GM10266 (cell line): ENCODE measurements at regions not wholly inside any gene's neighbourhood (a gene's known extent, or its start where the extent isn't known, plus 50 kb on each side); places are given as distances from the start of the nearest gene placed in this dataset.

Experiments
- DNase-seq: peaks from one replicate; pipeline ENCODE4 v3.0.0; 2012; ENCODE audit errors: extremely low spot score
- CTCF ChIP-seq: IDR thresholded peaks from 2 replicates; pipeline ENCODE4 v1.5.1; 2012; ENCODE audit warnings: mild to moderate bottlenecking, low read depth; ENCODE audit not compliant: control insufficient read depth, insufficient read depth; ENCODE audit errors: missing control alignments

- no peak for DNase-seq
- no peak for TF ChIP-seq CTCF
Measured at GRCh38 chr4:42710761-42711160, 53.9 kb upstream of the ATP8A1 start.

- no peak for TF ChIP-seq CTCF
- DNase-seq = no peak
Measured at GRCh38 chr4:42710329-42710728, 53.4 kb upstream of the ATP8A1 start.

GRCh38 chr4:42709392-42710065 lies 52.6 kb upstream of the ATP8A1 start:
- no peak for TF ChIP-seq CTCF
- no peak for DNase-seq

GRCh38 chr4:42708625-42709024 lies 51.7 kb upstream of the ATP8A1 start:
- DNase-seq = no peak

More at GRCh38 chr4:42708625-42709024, 51.7 kb upstream of the ATP8A1 start:
- no peak for TF ChIP-seq CTCF
